ENCODE measurements at regions not wholly inside any gene's neighbourhood (a gene's known extent, or its start where the extent isn't known, plus 50 kb on each side); places are given as distances from the start of the nearest gene placed in this dataset.

- TF ChIP-seq CTCF (conservative IDR thresholded peaks at IDR 0.05; ENCODE audit: low read depth, low read length): no peak
- TF ChIP-seq EZH2 (IDR thresholded peaks at IDR 0.05; ENCODE audit: low read length, unreplicated experiment): no peak
Measured at GRCh38 chr7:110519851-110520250, 571.1 kb upstream of the LRRN3 start.

Measured in PC-3 (cell line).